ENCODE measurements at regions not wholly inside any gene's neighbourhood (a gene's known extent, or its start where the extent isn't known, plus 50 kb on each side); places are given as distances from the start of the nearest gene placed in this dataset.
"Not testable (repeated sequence)": the region's sequence is repeated elsewhere in the genome, so short reads cannot be mapped to it uniquely, and the experiment has no call there.

DNA sequence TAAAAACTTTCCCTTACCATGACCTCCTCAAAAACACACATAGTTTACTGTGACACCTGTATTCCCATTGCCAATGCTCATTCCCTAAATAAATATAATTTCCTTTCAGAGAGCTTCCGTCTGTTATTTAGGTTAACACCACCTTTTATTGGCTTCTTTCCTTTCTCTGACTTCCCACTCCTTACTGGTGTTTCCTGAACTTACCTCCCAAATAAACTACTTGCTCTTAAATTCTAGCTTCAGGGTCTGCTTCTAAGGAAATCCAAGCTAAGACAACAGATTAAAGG is 67.4 kb upstream of the ZNF746 start:
- no peak for DNase-seq (ENCODE audit: low read depth)

- DNase-seq (ENCODE audit: low read depth): no peak
Measured at GRCh38 chr7:149564340-149565095, 66.9 kb upstream of the ZNF746 start.

GRCh38 chr7:149562602-149563001 is 65.0 kb upstream of the ZNF746 start:
- no peak for DNase-seq (ENCODE audit: low read depth)

GRCh38 chr7:149561072-149561471 is 63.5 kb upstream of the ZNF746 start:
- DNase-seq (ENCODE audit: low read depth): no peak

GRCh38 chr7:149559711-149560110 is 62.1 kb upstream of the ZNF746 start:
- DNase-seq (ENCODE audit: low read depth): no peak

DNA sequence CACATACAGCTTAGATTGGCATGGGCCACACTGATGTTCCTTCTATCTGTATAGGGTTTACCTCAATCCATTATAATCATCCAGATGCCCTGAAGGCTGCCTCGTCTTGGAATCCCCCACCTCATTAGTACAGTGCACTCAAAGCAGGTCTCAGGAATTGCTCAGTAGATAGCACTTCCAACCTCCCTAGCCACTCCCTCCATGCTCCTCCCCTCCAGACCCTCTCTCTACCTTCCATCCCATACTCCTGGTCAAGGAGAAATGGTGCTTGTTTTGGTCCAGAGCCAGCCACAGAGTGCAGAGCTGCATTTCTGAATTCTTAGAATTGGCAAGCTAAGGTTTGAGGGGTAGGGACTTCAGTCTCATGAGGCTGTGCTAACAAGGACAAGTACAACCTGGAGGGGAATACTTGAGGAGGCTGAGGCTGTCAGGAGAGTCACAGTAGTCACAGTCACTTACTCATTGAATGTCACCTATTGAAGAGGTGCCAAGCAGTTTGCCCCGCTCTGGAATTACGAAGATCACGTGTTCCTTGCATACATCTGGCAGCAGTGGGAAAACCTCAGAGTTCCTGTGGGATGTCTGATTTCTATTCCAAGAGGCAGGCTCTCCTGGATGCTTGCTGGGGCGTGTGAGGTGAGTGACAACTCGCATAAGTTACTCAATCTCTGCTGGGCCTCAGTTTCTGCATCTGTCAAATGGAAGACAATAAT is 60.7 kb upstream of the ZNF746 start:
- DNase-seq (ENCODE audit: low read depth): no peak

DNA sequence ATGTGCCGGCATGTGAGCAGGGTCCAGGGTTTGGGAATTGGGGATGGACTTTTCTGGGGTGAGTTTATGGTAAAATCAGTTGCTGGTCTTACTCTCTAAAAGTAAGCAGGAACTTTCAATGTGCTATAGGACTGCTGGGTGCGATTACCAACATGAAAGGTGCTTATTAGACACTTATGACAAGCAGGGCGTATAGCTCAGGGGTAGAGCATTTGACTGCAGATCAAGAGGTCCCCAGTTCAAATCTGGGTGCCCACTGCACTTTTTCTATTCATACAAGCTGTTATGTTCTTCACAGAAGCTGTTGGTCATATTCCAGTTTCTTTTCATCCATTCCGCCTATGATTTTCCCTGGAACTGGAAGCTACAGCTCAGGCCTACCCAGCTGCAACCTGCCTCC is 58.9 kb upstream of the ZNF746 start:
- not testable (repeated sequence) for DNase-seq (ENCODE audit: low read depth)

- DNase-seq (ENCODE audit: low read depth): not testable (repeated sequence)
Measured at GRCh38 chr7:149554821-149555220, 57.2 kb upstream of the ZNF746 start.

GRCh38 chr7:149553991-149554390 is 56.4 kb upstream of the ZNF746 start:
- DNase-seq (ENCODE audit: low read depth): not testable (repeated sequence)

GRCh38 chr7:149552799-149553198 is 55.2 kb upstream of the ZNF746 start:
- DNase-seq (ENCODE audit: low read depth): no peak
